K562 (cell line): ENCODE measurements at regions not wholly inside any gene's neighbourhood (a gene's known extent, or its start where the extent isn't known, plus 50 kb on each side); places are given as distances from the start of the nearest gene placed in this dataset.

Experiments
- ATAC-seq: fragments of 200-7000 bp; cut with Tn5 transposase; 3 replicates; pipeline ENCODE4 v1.9.1; 2020; ENCODE audit warnings: moderate library complexity
- BruUV-seq: library from RNA; stranded (reverse); fragments of 400-500 nt; replicated peaks from 2 replicates; lab custom pipeline; 2021; lab: Mats Ljungman, UMichigan
- CTCF ChIA-PET: fragments of 300-600 bp; formaldehyde crosslinking; extraction: SDS; loops from one replicate; lab custom pipeline; 2021; ENCODE audit warnings: low intra/inter-chr PET ratio; lab: Yijun Ruan, JAX
- POLR2A ChIA-PET: fragments of 300-600, 350-650 bp; sonication (Branson Sonifier 250); formaldehyde crosslinking; extraction: SDS; loops from one replicate; lab custom pipeline; 2021; ENCODE audit warnings: antibody characterized with exemption, inconsistent platforms; lab: Yijun Ruan, JAX
- DNase-seq, 4 experiments: peaks; one replicate each; pipeline versions ENCODE4 v3.0.0 to v3.0.0-alpha.2; 2011 to 2018; ENCODE audit warnings: low spot score in 3 of 4, mixed read lengths in 3 of 4; ENCODE audit errors: extremely low read depth in 1 of 4
- FAIRE-seq: peaks from 2 replicates; lab custom pipeline; 2011; peaks lifted over from hg19 to GRCh38; lab: Jason Lieb, UNC
- H2AFZ ChIP-seq: 2 replicates; pipeline ENCODE4 v1.6.0; 2011; ENCODE audit warnings: low read depth, low read length, control low read depth, inconsistent platforms
- H3K27ac ChIP-seq: fragments of 200-600 bp; 3 replicates; pipeline ENCODE4 v1.8.0; 2011; ENCODE audit warnings: low read depth, mild to moderate bottlenecking, control low read depth, inconsistent platforms, low read length, moderate library complexity, mixed read lengths; ENCODE audit errors: extremely low read depth
- H3K27me3 ChIP-seq, 2 experiments: fragments of 300-600 bp in 1 of 2; 2 replicates in 1 of 2; 3 replicates in 1 of 2; pipeline versions ENCODE4 v1.6.0 to v1.8.0; 2011; ENCODE audit warnings: inconsistent platforms in 2 of 2, low read length in 2 of 2, mild to moderate bottlenecking in 1 of 2, mixed read lengths in 1 of 2, moderate library complexity in 1 of 2; ENCODE audit not compliant: control insufficient read depth in 2 of 2, insufficient read depth in 2 of 2
- H3K36me3 ChIP-seq: fragments of 300-600 bp; 3 replicates; pipeline ENCODE4 v1.8.0; 2011; ENCODE audit warnings: mild to moderate bottlenecking, low read length, inconsistent platforms; ENCODE audit not compliant: control insufficient read depth, insufficient read depth
- H3K4me1 ChIP-seq, 2 experiments: fragments of 200-600 bp in 1 of 2; replicated peaks in 1 of 2; 2 replicates in 1 of 2; 3 replicates in 1 of 2; pipeline versions ENCODE4 v1.5.1 to v1.8.0; 2011; ENCODE audit warnings: inconsistent platforms in 2 of 2, low read length in 2 of 2, mild to moderate bottlenecking in 1 of 2, mixed read lengths in 1 of 2, moderate library complexity in 1 of 2; ENCODE audit not compliant: control insufficient read depth in 2 of 2, insufficient read depth in 2 of 2
- H3K4me2 ChIP-seq: 2 replicates; pipeline ENCODE4 v1.6.1; 2011; ENCODE audit warnings: low read length, control low read depth, inconsistent platforms, mixed read lengths; ENCODE audit not compliant: insufficient read depth
- H3K4me3 ChIP-seq: fragments of 200-600 bp; sonication (generic), shearing (Covaris generic); 2 replicates; pipeline ENCODE4 v1.5.1; 2016; ENCODE audit warnings: control low read depth, inconsistent platforms
- H3K79me2 ChIP-seq: fragments of 200-600 bp; 3 replicates; pipeline ENCODE4 v1.8.0; 2011; ENCODE audit warnings: low read length, inconsistent platforms; ENCODE audit not compliant: control insufficient read depth, insufficient read depth
- H3K9ac ChIP-seq, 2 experiments: 2 replicates each; pipeline versions ENCODE4 v1.6.0 to v1.6.1; 2011; ENCODE audit warnings: low read depth in 2 of 2, low read length in 2 of 2, control low read depth in 1 of 2, inconsistent platforms in 1 of 2, mild to moderate bottlenecking in 1 of 2, mixed read lengths in 1 of 2; ENCODE audit not compliant: insufficient read depth in 1 of 2
- H3K9me1 ChIP-seq: one replicate; pipeline ENCODE4 v1.6.0; 2011; ENCODE audit warnings: inconsistent platforms, mild to moderate bottlenecking, low read length, moderate library complexity; ENCODE audit not compliant: control insufficient read depth, insufficient read depth
- H3K9me3 ChIP-seq: replicated peaks from 2 replicates; pipeline ENCODE4 v1.5.1; 2011; ENCODE audit warnings: low read depth, low read length, inconsistent platforms; ENCODE audit not compliant: control insufficient read depth, insufficient read depth
- H4K20me1 ChIP-seq: replicated peaks from 2 replicates; pipeline ENCODE4 v1.6.1; 2011; ENCODE audit warnings: low read length, inconsistent platforms, mixed read lengths; ENCODE audit not compliant: control insufficient read depth, insufficient read depth
- BACH1 ChIP-seq: fragments of 200-800 bp; sonication (Bioruptor generic); IDR thresholded peaks from 2 replicates; pipeline ENCODE4 v1.6.1; 2016; ENCODE audit warnings: missing genetic modification characterization, missing compliant biosample characterization
- FOSL1 ChIP-seq: fragments of 200-800 bp; sonication (Bioruptor generic); conservative IDR thresholded peaks from 2 replicates; pipeline ENCODE4 v1.6.1; 2016; ENCODE audit warnings: missing genetic modification characterization, missing compliant biosample characterization
- FOXM1 ChIP-seq, 2 experiments: fragments of 450-650 bp in 1 of 2; sonication (generic) in 1 of 2; formaldehyde crosslinking in 1 of 2; IDR thresholded peaks; 2 replicates each; pipeline versions ENCODE4 v1.6.1 to v1.9.0; 2017 to 2022; ENCODE audit warnings: low read depth in 2 of 2, mild to moderate bottlenecking in 2 of 2, missing genetic modification reagents in 1 of 2, moderate library complexity in 1 of 2
- GTF2E2 ChIP-seq: fragments of 200-800 bp; sonication (Bioruptor generic); IDR thresholded peaks from 2 replicates; pipeline ENCODE4 v1.6.1; 2016; ENCODE audit warnings: missing genetic modification characterization, missing compliant biosample characterization
- HNRNPLL ChIP-seq: fragments of 200-400 bp; formaldehyde crosslinking; IDR thresholded peaks from 2 replicates; pipeline ENCODE4 v1.6.1; 2017; ENCODE audit warnings: low read length, low read depth, mild to moderate bottlenecking; ENCODE audit not compliant: poor library complexity, severe bottlenecking
- MCM5 ChIP-seq: fragments of 450-650 bp; IDR thresholded peaks from 2 replicates; pipeline ENCODE4 v1.6.1; 2016; ENCODE audit warnings: low read depth
- MECOM ChIP-seq: fragments of 250-450 bp; sonication (Bioruptor Pico); IDR thresholded peaks from 2 replicates; pipeline ENCODE4 v1.8.0; 2022; ENCODE audit warnings: inconsistent platforms
- MEF2D ChIP-seq: conservative IDR thresholded peaks from 2 replicates; pipeline ENCODE4 v1.6.1; 2016; ENCODE audit warnings: low read depth, missing genetic modification characterization, missing compliant biosample characterization
- NCOA1 ChIP-seq: fragments of 450-650 bp; IDR thresholded peaks from 2 replicates; pipeline ENCODE4 v1.6.1; 2016; ENCODE audit warnings: low read depth
- NR2F6 ChIP-seq: fragments of 450-650 bp; formaldehyde crosslinking; IDR thresholded peaks from 2 replicates; pipeline ENCODE4 v1.4.0; 2020; ENCODE audit warnings: mild to moderate bottlenecking
- NR3C1 ChIP-seq: sonication (generic); formaldehyde crosslinking; IDR thresholded peaks from 2 replicates; pipeline ENCODE4 v1.8.1; 2022; ENCODE audit warnings: missing genetic modification reagents
- SETDB1 ChIP-seq: IDR thresholded peaks from one replicate; pipeline ENCODE4 v1.6.1; 2012; ENCODE audit warnings: low read length, control low read depth, inconsistent platforms
- SMAD2 ChIP-seq: fragments of 150-350 bp; IDR thresholded peaks from 2 replicates; pipeline ENCODE4 v1.6.1; 2014; ENCODE audit warnings: low read depth, mild to moderate bottlenecking, low read length
- STAT5A ChIP-seq: IDR thresholded peaks from 2 replicates; pipeline ENCODE4 v1.6.1; 2012; ENCODE audit warnings: low read length, inconsistent platforms, borderline replicate concordance
- ZNF263 ChIP-seq: sonication (generic); formaldehyde crosslinking; IDR thresholded peaks from 2 replicates; pipeline ENCODE4 v1.8.0; 2022; ENCODE audit warnings: mild to moderate bottlenecking, missing genetic modification reagents, borderline replicate concordance
- ZNF551 ChIP-seq: fragments of 250-450 bp; sonication (Bioruptor Pico); IDR thresholded peaks from 2 replicates; pipeline ENCODE4 v1.5.0; 2021; ENCODE audit warnings: mild to moderate bottlenecking, moderate library complexity
- ZNF780A ChIP-seq: fragments of 250-450 bp; sonication (Bioruptor Pico); IDR thresholded peaks from 2 replicates; pipeline ENCODE4 v1.5.0; 2021; ENCODE audit warnings: mild to moderate bottlenecking
- WGBS: fragments of 100-300 bp; shearing (Covaris generic); methylation state at CpG from one replicate; pipeline ENCODE4 v1.1.6; 2016; ENCODE audit warnings: low coverage, mixed read lengths; ENCODE audit not compliant: insufficient coverage; ENCODE audit errors: missing lambda C conversion rate; 5-methylcytosine and 5-hydroxymethylcytosine counted together
- in situ Hi-C: fragments of 300-500 bp; cut with MboI; formaldehyde crosslinking; loops from 4 replicates; pipeline ENCODE4 v1.15.0; 2018; ENCODE audit warnings: inconsistent platforms, mixed read lengths
- intact Hi-C: fragments of 100-400 bp; cut with micrococcal nuclease; formaldehyde crosslinking; loops from 2 replicates; pipeline ENCODE4 v1.14.2; 2022
- TF ChIP-seq, protein P1 (sequence below): sonication (generic); formaldehyde crosslinking; IDR thresholded peaks from 2 replicates; pipeline ENCODE4 v1.8.0; 2022; ENCODE audit warnings: mild to moderate bottlenecking, missing genetic modification reagents, borderline replicate concordance
- TF ChIP-seq, protein P2 (sequence below): sonication (generic); formaldehyde crosslinking; IDR thresholded peaks from 2 replicates; pipeline ENCODE4 v1.9.0; 2022; ENCODE audit warnings: mild to moderate bottlenecking, missing genetic modification reagents
- TF ChIP-seq, protein P3 (sequence below), 2 experiments: fragments of 250-450 bp in 1 of 2; fragments of 450-650 bp in 1 of 2; sonication (Bioruptor Pico) in 1 of 2; IDR thresholded peaks; 2 replicates each; pipeline versions ENCODE4 v1.6.1 to v1.8.0; 2016 to 2021; ENCODE audit warnings: mild to moderate bottlenecking in 2 of 2, moderate library complexity in 2 of 2, missing compliant biosample characterization in 1 of 2, missing genetic modification characterization in 1 of 2

DNA sequence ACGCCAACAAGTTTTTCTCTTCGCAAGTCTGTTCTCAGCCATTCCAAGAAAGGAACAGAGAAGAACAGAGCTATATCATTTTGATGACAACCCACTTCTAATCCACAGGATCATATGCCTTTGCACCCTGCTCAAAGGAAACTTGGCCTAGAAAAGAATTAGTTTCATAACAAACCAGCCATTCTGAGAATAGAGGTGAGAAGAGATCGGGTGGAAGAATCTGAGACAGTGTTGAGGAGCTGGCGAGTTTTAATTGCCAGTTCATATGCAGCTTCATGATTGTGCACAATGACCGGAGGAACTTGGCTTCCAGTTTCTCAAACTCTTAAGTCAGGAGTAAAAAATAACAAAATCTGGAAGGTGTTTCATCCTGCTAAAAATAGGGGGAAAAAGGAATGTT is 380.0 kb downstream of the NR2F1-AS1 start:
- TF ChIP-seq BACH1 (tag) = no peak
- TF ChIP-seq ZNF263 = no peak
- TF ChIP-seq NR3C1 = no peak
- TF ChIP-seq, protein P1, sequence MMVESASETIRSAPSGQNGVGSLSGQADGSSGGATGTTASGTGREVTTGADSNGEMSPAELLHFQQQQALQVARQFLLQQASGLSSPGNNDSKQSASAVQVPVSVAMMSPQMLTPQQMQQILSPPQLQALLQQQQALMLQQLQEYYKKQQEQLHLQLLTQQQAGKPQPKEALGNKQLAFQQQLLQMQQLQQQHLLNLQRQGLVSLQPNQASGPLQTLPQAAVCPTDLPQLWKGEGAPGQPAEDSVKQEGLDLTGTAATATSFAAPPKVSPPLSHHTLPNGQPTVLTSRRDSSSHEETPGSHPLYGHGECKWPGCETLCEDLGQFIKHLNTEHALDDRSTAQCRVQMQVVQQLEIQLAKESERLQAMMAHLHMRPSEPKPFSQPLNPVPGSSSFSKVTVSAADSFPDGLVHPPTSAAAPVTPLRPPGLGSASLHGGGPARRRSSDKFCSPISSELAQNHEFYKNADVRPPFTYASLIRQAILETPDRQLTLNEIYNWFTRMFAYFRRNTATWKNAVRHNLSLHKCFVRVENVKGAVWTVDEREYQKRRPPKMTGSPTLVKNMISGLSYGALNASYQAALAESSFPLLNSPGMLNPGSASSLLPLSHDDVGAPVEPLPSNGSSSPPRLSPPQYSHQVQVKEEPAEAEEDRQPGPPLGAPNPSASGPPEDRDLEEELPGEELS (CRISPR knock-in tag) = no peak
- no peak for TF ChIP-seq NCOA1
- no peak for TF ChIP-seq SMAD2
- no peak for TF ChIP-seq HNRNPLL
- no peak for TF ChIP-seq ZNF551
- TF ChIP-seq, protein P2, sequence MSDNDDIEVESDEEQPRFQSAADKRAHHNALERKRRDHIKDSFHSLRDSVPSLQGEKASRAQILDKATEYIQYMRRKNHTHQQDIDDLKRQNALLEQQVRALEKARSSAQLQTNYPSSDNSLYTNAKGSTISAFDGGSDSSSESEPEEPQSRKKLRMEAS (CRISPR knock-in tag) = no peak
- no peak for TF ChIP-seq MECOM (CRISPR knock-in tag)
- TF ChIP-seq MCM5 = no peak
- no peak for TF ChIP-seq NR2F6
- no peak for TF ChIP-seq STAT5A
- no peak for TF ChIP-seq GTF2E2 (tag)
- TF ChIP-seq FOXM1 (IDR thresholded peaks at IDR 0.05; ENCODE audit: low read depth) = no peak
- no peak for TF ChIP-seq FOXM1 (CRISPR knock-in tag; IDR thresholded peaks at IDR 0.05; ENCODE audit: low read depth)
- TF ChIP-seq MEF2D (tag) = no peak
- TF ChIP-seq SETDB1 = no peak
- TF ChIP-seq, protein P3, sequence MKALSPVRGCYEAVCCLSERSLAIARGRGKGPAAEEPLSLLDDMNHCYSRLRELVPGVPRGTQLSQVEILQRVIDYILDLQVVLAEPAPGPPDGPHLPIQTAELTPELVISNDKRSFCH (CRISPR knock-in tag; IDR thresholded peaks at IDR 0.05) = no peak
- TF ChIP-seq, protein P3 (tag; IDR thresholded peaks at IDR 0.05) = no peak
- TF ChIP-seq ZNF780A (CRISPR knock-in tag) = no peak
- no peak for TF ChIP-seq FOSL1 (tag)
- H3K27ac ChIP-seq = no peak overlapping the region
- no peak overlapping the region for H3K9ac ChIP-seq
- DNase-seq = no peak
- H3K79me2 ChIP-seq = no peaks in the 10 kb centered on the region
- no peak for ATAC-seq
- ChIA-PET POLR2A (no interaction called here), CTCF (no interaction called here)
- H2AFZ ChIP-seq = no peak overlapping the region
- H3K4me2 ChIP-seq = no peak overlapping the region
- no peaks in the 10 kb centered on the region for H3K9me1 ChIP-seq
- H3K27me3 ChIP-seq = no peaks in the 10 kb centered on the region
- H3K4me1 ChIP-seq = no peaks in the 10 kb centered on the region
- no peak for FAIRE-seq
- BruUV-seq = no TSS peak
- in situ Hi-C loops (no loop called here), intact Hi-C loops (no loop called here)
- no peak overlapping the region for H3K4me3 ChIP-seq
- H4K20me1 ChIP-seq = no peaks in the 10 kb centered on the region
- no peaks in the 10 kb centered on the region for H3K36me3 ChIP-seq
- 0% methylated on average over 5 of the region's 5 CpGs for WGBS
- H3K9me3 ChIP-seq = no peaks in the 10 kb centered on the region
